ENCODE measurements at regions not wholly inside any gene's neighbourhood (a gene's known extent, or its start where the extent isn't known, plus 50 kb on each side); places are given as distances from the start of the nearest gene placed in this dataset.

DNA sequence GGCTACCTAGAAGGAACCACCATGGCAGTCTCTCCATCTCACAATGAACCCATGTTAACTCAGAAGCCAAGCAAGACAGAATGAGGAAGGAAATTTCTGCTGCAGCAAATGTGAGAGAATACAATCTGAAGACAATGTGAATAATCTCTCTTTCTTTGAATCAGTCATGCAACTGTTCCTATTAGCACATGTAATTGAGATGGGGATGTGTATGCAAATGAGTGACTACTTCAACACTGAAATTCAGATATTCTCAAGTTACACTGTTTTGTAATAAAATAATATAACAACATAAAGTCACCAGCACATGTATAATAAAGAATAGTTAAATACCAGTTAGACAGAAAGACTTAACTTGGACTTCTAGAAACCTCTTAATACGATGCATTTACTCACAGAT, 1200.6 kb upstream of the PIK3C3 start:
- TF ChIP-seq, protein P1, sequence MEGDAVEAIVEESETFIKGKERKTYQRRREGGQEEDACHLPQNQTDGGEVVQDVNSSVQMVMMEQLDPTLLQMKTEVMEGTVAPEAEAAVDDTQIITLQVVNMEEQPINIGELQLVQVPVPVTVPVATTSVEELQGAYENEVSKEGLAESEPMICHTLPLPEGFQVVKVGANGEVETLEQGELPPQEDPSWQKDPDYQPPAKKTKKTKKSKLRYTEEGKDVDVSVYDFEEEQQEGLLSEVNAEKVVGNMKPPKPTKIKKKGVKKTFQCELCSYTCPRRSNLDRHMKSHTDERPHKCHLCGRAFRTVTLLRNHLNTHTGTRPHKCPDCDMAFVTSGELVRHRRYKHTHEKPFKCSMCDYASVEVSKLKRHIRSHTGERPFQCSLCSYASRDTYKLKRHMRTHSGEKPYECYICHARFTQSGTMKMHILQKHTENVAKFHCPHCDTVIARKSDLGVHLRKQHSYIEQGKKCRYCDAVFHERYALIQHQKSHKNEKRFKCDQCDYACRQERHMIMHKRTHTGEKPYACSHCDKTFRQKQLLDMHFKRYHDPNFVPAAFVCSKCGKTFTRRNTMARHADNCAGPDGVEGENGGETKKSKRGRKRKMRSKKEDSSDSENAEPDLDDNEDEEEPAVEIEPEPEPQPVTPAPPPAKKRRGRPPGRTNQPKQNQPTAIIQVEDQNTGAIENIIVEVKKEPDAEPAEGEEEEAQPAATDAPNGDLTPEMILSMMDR (IDR thresholded peaks at IDR 0.05): no peak
- no peak for TF ChIP-seq POLR2A (IDR thresholded peaks at IDR 0.05)

All from testis (tissue), 2 donors.